SK-N-SH treated with all-trans-retinoic acid at 6 μM for 48 hours (cell line): ENCODE measurements at regions not wholly inside any gene's neighbourhood (a gene's known extent, or its start where the extent isn't known, plus 50 kb on each side); places are given as distances from the start of the nearest gene placed in this dataset.

Experiments
- BACH2 ChIP-seq: fragments of 250-450 bp; sonication (Bioruptor Pico); IDR thresholded peaks from 2 replicates; pipeline ENCODE4 v1.9.0; 2021; ENCODE audit warnings: mild to moderate bottlenecking, borderline replicate concordance
- GLIS3 ChIP-seq: fragments of 250-450 bp; sonication (Bioruptor Pico); IDR thresholded peaks from 2 replicates; pipeline ENCODE4 v1.5.0; 2020; ENCODE audit warnings: mild to moderate bottlenecking, moderate library complexity
- OSR1 ChIP-seq: fragments of 250-450 bp; sonication (Bioruptor Pico); IDR thresholded peaks from 2 replicates; pipeline ENCODE4 v1.8.0; 2022; ENCODE audit warnings: moderate library complexity, mild to moderate bottlenecking, inconsistent platforms
- PPARA ChIP-seq: fragments of 250-450 bp; sonication (Bioruptor Pico); IDR thresholded peaks from 2 replicates; pipeline ENCODE4 v1.5.0; 2020; ENCODE audit warnings: mild to moderate bottlenecking, borderline replicate concordance
- SNAI2 ChIP-seq: fragments of 250-450 bp; sonication (Bioruptor Pico); IDR thresholded peaks from 2 replicates; pipeline ENCODE4 v1.5.0; 2020; ENCODE audit warnings: mild to moderate bottlenecking, moderate library complexity
- ZNF70 ChIP-seq: fragments of 450-650 bp; formaldehyde crosslinking; IDR thresholded peaks from 2 replicates; pipeline ENCODE4 v1.5.0; 2020; ENCODE audit warnings: mild to moderate bottlenecking, moderate library complexity
- TF ChIP-seq, protein P1 (sequence below): fragments of 250-450 bp; sonication (Bioruptor Pico); IDR thresholded peaks from 2 replicates; pipeline ENCODE4 v1.8.0; 2020; ENCODE audit warnings: mild to moderate bottlenecking, moderate library complexity, borderline replicate concordance
- TF ChIP-seq, protein P2 (sequence below): fragments of 250-450 bp; sonication (Bioruptor Pico); IDR thresholded peaks from 2 replicates; pipeline ENCODE4 v1.5.1; 2020; ENCODE audit warnings: low read depth, mild to moderate bottlenecking, moderate library complexity

DNA sequence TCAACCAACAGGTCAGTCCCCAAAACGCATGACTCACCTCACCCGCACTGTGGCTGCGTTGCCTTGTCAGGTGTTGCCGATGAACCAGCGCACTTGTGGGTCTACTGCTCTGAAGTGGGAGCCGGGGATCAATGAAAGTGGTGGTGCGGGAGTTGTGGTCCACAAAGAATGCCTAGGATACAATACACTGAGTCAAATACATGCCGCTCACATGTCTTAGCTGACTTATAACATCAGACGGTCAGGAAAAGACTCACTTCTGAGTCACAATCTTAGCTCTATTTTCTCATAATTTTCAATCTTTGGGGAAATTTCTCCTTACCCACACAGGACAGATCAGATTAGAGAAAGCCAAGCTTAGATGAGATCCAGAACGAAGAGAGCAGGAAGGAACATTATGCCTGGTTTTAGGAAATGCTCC lies 107.1 kb upstream of the STK17B start:
- TF ChIP-seq PPARA (CRISPR knock-in tag): no peak
- TF ChIP-seq ZNF70: no peak
- no peak for TF ChIP-seq GLIS3
- TF ChIP-seq OSR1 (CRISPR knock-in tag): no peak
- no peak for TF ChIP-seq SNAI2 (CRISPR knock-in tag)
- TF ChIP-seq, protein P1, sequence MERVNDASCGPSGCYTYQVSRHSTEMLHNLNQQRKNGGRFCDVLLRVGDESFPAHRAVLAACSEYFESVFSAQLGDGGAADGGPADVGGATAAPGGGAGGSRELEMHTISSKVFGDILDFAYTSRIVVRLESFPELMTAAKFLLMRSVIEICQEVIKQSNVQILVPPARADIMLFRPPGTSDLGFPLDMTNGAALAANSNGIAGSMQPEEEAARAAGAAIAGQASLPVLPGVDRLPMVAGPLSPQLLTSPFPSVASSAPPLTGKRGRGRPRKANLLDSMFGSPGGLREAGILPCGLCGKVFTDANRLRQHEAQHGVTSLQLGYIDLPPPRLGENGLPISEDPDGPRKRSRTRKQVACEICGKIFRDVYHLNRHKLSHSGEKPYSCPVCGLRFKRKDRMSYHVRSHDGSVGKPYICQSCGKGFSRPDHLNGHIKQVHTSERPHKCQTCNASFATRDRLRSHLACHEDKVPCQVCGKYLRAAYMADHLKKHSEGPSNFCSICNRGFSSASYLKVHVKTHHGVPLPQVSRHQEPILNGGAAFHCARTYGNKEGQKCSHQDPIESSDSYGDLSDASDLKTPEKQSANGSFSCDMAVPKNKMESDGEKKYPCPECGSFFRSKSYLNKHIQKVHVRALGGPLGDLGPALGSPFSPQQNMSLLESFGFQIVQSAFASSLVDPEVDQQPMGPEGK (CRISPR knock-in tag): no peak
- TF ChIP-seq, protein P2, sequence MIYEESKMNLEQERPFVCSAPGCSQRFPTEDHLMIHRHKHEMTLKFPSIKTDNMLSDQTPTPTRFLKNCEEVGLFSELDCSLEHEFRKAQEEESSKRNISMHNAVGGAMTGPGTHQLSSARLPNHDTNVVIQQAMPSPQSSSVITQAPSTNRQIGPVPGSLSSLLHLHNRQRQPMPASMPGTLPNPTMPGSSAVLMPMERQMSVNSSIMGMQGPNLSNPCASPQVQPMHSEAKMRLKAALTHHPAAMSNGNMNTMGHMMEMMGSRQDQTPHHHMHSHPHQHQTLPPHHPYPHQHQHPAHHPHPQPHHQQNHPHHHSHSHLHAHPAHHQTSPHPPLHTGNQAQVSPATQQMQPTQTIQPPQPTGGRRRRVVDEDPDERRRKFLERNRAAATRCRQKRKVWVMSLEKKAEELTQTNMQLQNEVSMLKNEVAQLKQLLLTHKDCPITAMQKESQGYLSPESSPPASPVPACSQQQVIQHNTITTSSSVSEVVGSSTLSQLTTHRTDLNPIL (CRISPR knock-in tag): no peak
- no peak for TF ChIP-seq BACH2 (CRISPR knock-in tag)
